ENCODE measurements at regions not wholly inside any gene's neighbourhood (a gene's known extent, or its start where the extent isn't known, plus 50 kb on each side); places are given as distances from the start of the nearest gene placed in this dataset.
"Not testable (repeated sequence)": the region's sequence is repeated elsewhere in the genome, so short reads cannot be mapped to it uniquely, and the experiment has no call there.

DNA sequence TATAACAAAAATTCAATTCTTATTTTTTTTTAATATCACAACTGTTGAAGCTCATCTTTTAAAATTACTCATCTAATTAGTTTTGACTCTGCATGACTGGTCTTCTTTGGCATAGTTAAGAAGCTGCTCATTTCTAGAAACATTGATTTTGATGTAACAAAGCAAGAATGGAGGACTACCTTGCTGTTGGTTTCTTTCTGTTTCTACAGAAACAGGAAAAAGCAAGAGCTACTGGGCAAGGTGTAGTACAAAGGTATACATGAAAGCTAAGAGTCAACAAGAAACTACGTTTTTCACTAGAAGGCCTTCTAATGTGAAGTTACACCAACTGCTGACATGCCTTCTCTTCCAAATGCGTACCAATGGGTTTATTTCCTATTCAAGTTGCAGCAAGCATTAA lies 90.6 kb upstream of the SYT4 start (continued):
- TF ChIP-seq SRF (IDR thresholded peaks at IDR 0.05; ENCODE audit: low read depth): no peak
- TF ChIP-seq RAD21 (IDR thresholded peaks at IDR 0.05; ENCODE audit: low read depth): no peak
- no peak for TF ChIP-seq JUND (IDR thresholded peaks at IDR 0.05)
- no peak for TF ChIP-seq ZNF274 (IDR thresholded peaks at IDR 0.05; ENCODE audit: low read depth, low read length)
- no peak for TF ChIP-seq EZH2 (IDR thresholded peaks at IDR 0.05)
- no peak for TF ChIP-seq ELF1 (IDR thresholded peaks at IDR 0.05; ENCODE audit: borderline replicate concordance, low read depth)

DNA sequence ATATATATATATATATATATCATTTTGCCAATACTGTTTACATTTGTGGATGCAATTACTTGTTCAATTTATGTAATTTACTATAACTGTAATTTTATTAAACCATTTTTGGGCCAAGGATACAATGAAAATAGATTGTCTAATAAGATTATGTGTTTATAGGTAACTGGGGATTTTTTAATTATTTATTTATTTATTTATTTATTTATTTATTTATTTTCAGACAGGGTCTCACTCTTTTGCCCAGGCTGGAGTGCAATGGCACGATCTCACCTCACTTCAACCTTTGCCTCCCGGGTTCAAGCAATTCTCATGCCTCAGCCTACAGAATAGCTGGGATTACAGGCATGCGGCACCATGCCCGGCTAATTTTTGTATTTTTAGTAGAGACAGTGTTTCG lies 92.0 kb upstream of the SYT4 start:
- CTCF ChIA-PET; POLR2A ChIA-PET; H3K36me3 ChIP-seq (ENCODE audit: control insufficient read depth in 1 of 2, insufficient read depth in 2 of 2, low read length in 2 of 2); H2AFZ ChIP-seq (ENCODE audit: low read depth, low read length, poor library complexity, severe bottlenecking); H3K4me2 ChIP-seq (ENCODE audit: low read length); H3K9me2 ChIP-seq (ENCODE audit: insufficient read depth); DNase-seq (ENCODE audit: low read depth, low spot score); H3K4me3 ChIP-seq (replicated peaks in 1 of 2; ENCODE audit: low read depth in 1 of 2, low read length in 2 of 2); intact Hi-C loops (cut with micrococcal nuclease); H3K9ac ChIP-seq (ENCODE audit: low read length); H3K4me1 ChIP-seq (ENCODE audit: control insufficient read depth in 1 of 2, insufficient read depth in 2 of 2, low read length in 2 of 2); ATAC-seq; BruUV-seq (replicated peaks); H3K79me2 ChIP-seq (ENCODE audit: insufficient read depth, low read length); H3K27me3 ChIP-seq (ENCODE audit: insufficient read depth, low read length); H3K27ac ChIP-seq (ENCODE audit: low read depth, low read length); H4K20me1 ChIP-seq (ENCODE audit: insufficient read depth); RAD21 ChIA-PET (ENCODE audit: low non-redundant PET in 1 of 2, low total read pairs in 2 of 2, uncharacterized antibody in 2 of 2, unreplicated experiment in 2 of 2): not testable (repeated sequence)
- peaks cover 9 to 29% of the 10 kb centered on the region in 2 experiments; a peak in 2 of 4 replicates for H3K9me3 ChIP-seq (ENCODE audit: control insufficient read depth in 1 of 2, insufficient read depth in 1 of 2, low read depth in 1 of 2, low read length in 2 of 2)

DNA sequence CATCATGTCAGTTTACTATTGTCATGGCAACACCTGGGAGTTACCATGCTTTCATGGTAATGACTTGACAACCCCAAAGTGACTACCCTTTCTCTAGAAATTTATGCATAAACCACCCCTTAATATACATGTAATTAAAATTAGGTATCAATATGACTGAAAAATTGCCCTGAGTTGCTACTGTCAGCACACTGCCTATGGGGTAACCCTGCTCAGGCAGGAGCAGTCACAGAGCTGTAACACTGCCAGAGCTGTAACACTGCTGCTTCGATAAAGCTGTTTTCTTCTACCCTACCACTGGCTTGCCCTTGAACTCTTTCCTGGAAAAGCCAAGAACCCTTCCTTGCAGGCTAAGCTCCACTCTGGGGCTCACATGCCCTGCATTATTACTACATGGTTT lies 95.5 kb upstream of the SYT4 start:
- Histone ChIP-seq H3K4me3 (replicated peaks in 1 of 2; ENCODE audit: low read depth in 1 of 2, low read length in 2 of 2) (no peak overlapping the region), H3K9ac (ENCODE audit: low read length) (no peak overlapping the region), H3K9me2 (ENCODE audit: insufficient read depth) (no peaks in the 10 kb centered on the region), H3K4me2 (ENCODE audit: low read length) (no peak overlapping the region), H2AFZ (ENCODE audit: low read depth, low read length, poor library complexity, severe bottlenecking) (no peak overlapping the region), H4K20me1 (ENCODE audit: insufficient read depth) (no peaks in the 10 kb centered on the region), H3K27me3 (ENCODE audit: insufficient read depth, low read length) (no peaks in the 10 kb centered on the region), H3K9me3 (ENCODE audit: control insufficient read depth in 1 of 2, insufficient read depth in 1 of 2, low read depth in 1 of 2, low read length in 2 of 2) (peaks cover 9 to 30% of the 10 kb centered on the region in 2 experiments; a peak in 2 of 4 replicates), H3K27ac (ENCODE audit: low read depth, low read length) (no peak overlapping the region), H3K79me2 (ENCODE audit: insufficient read depth, low read length) (no peaks in the 10 kb centered on the region), H3K36me3 (ENCODE audit: control insufficient read depth in 1 of 2, insufficient read depth in 2 of 2, low read length in 2 of 2) (no peaks in the 10 kb centered on the region), H3K4me1 (ENCODE audit: control insufficient read depth in 1 of 2, insufficient read depth in 2 of 2, low read length in 2 of 2) (no peaks in the 10 kb centered on the region)
- intact Hi-C loops (cut with micrococcal nuclease): no loop called here
- POLR2A ChIA-PET: no interaction called here
- RAD21 ChIA-PET (ENCODE audit: low non-redundant PET in 1 of 2, low total read pairs in 2 of 2, uncharacterized antibody in 2 of 2, unreplicated experiment in 2 of 2): no interaction called here
- BruUV-seq (replicated peaks): no TSS peak
- ATAC-seq (no peak), DNase-seq (ENCODE audit: low read depth, low spot score) (no peak)
- CTCF ChIA-PET: no interaction called here
- TF ChIP-seq TCF7L2 (IDR thresholded peaks at IDR 0.05; ENCODE audit: borderline replicate concordance, extremely low read depth, insufficient read depth, insufficient read length): no peak
- no peak for TF ChIP-seq ZFX (IDR thresholded peaks at IDR 0.05)
- TF ChIP-seq, protein P1, sequence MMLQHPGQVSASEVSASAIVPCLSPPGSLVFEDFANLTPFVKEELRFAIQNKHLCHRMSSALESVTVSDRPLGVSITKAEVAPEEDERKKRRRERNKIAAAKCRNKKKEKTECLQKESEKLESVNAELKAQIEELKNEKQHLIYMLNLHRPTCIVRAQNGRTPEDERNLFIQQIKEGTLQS (IDR thresholded peaks at IDR 0.05): no peak
- TF ChIP-seq, protein P2, sequence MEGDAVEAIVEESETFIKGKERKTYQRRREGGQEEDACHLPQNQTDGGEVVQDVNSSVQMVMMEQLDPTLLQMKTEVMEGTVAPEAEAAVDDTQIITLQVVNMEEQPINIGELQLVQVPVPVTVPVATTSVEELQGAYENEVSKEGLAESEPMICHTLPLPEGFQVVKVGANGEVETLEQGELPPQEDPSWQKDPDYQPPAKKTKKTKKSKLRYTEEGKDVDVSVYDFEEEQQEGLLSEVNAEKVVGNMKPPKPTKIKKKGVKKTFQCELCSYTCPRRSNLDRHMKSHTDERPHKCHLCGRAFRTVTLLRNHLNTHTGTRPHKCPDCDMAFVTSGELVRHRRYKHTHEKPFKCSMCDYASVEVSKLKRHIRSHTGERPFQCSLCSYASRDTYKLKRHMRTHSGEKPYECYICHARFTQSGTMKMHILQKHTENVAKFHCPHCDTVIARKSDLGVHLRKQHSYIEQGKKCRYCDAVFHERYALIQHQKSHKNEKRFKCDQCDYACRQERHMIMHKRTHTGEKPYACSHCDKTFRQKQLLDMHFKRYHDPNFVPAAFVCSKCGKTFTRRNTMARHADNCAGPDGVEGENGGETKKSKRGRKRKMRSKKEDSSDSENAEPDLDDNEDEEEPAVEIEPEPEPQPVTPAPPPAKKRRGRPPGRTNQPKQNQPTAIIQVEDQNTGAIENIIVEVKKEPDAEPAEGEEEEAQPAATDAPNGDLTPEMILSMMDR (IDR thresholded peaks at IDR 0.05 in 2 of 3, conservative IDR thresholded peaks at IDR 0.05 in 1 of 3; ENCODE audit: borderline replicate concordance in 1 of 3, insufficient read depth in 1 of 3, low read depth in 2 of 3, low read length in 2 of 3): no peak
- TF ChIP-seq EZH2 (IDR thresholded peaks at IDR 0.05): no peak
- TF ChIP-seq SIN3A (IDR thresholded peaks at IDR 0.05; ENCODE audit: low read depth): no peak
- TF ChIP-seq EGR1 (IDR thresholded peaks at IDR 0.05; ENCODE audit: low read depth): no peak
- no peak for TF ChIP-seq SRF (IDR thresholded peaks at IDR 0.05; ENCODE audit: low read depth)
- TF ChIP-seq EZH2phosphoT487 (IDR thresholded peaks at IDR 0.05; ENCODE audit: borderline replicate concordance): no peak
- TF ChIP-seq ZNF274 (IDR thresholded peaks at IDR 0.05; ENCODE audit: low read depth, low read length): no peak

All from HCT116 (cell line).